Endothelial cell of umbilical vein (primary cell): ENCODE measurements at regions not wholly inside any gene's neighbourhood (a gene's known extent, or its start where the extent isn't known, plus 50 kb on each side); places are given as distances from the start of the nearest gene placed in this dataset.

Experiments
- CTCF ChIP-seq, 2 donors: IDR thresholded peaks; 1 replicate in 1 of 2; 2 replicates in 1 of 2; pipeline ENCODE4 v1.5.1; 2011; ENCODE audit warnings: low read length in 2 of 2, mild to moderate bottlenecking in 2 of 2, moderate library complexity in 2 of 2, control low read depth in 1 of 2, inconsistent platforms in 1 of 2, low read depth in 1 of 2; ENCODE audit not compliant: insufficient read depth in 1 of 2; ENCODE audit errors: extremely low read depth in 1 of 2
- JUN ChIP-seq: IDR thresholded peaks from 2 replicates; pipeline ENCODE4 v1.6.1; 2011; ENCODE audit warnings: borderline replicate concordance, low read depth; ENCODE audit not compliant: insufficient read length, insufficient read depth
- POLR2AphosphoS5 ChIP-seq: IDR thresholded peaks from 2 replicates; pipeline ENCODE4 v1.6.1; 2012; ENCODE audit warnings: low read depth, mild to moderate bottlenecking, control low read depth, low read length, moderate library complexity; ENCODE audit not compliant: insufficient read depth

GRCh38 chr3:106811376-106811775, 565.9 kb upstream of the CCDC54 start:
- TF ChIP-seq JUN, result peak; percentile 9
- no peak for TF ChIP-seq CTCF (IDR thresholded peaks at IDR 0.05; ENCODE audit: extremely low read depth in 1 of 2, insufficient read depth in 1 of 2, low read depth in 1 of 2, low read length in 2 of 2)
- no peak for TF ChIP-seq POLR2AphosphoS5
